ENCODE measurements at regions not wholly inside any gene's neighbourhood (a gene's known extent, or its start where the extent isn't known, plus 50 kb on each side); places are given as distances from the start of the nearest gene placed in this dataset.

GRCh38 chr4:165805406-165805805 lies 67.6 kb upstream of the TLL1 start:
- TF ChIP-seq EZH2 (IDR thresholded peaks at IDR 0.05; ENCODE audit: insufficient read depth, poor library complexity, severe bottlenecking) (no peak), EZH2phosphoT487 (IDR thresholded peaks at IDR 0.05; ENCODE audit: insufficient read depth, low read depth) (no peak)
